HEK293T (cell line): ENCODE measurements at regions not wholly inside any gene's neighbourhood (a gene's known extent, or its start where the extent isn't known, plus 50 kb on each side); places are given as distances from the start of the nearest gene placed in this dataset.

Experiments used
- ELF4 ChIP-seq: fragments of 450-650 bp; IDR thresholded peaks from 2 replicates; pipeline ENCODE4 v1.6.1; 2017; ENCODE audit warnings: antibody characterized with exemption
- FOXK2 ChIP-seq: fragments of 450-650 bp; IDR thresholded peaks from 2 replicates; pipeline ENCODE4 v1.6.1; 2016; ENCODE audit warnings: mild to moderate bottlenecking
- SP1 ChIP-seq: fragments of 450-650 bp; IDR thresholded peaks from 2 replicates; pipeline ENCODE4 v1.6.1; 2017
- TF ChIP-seq, protein P1 (sequence below): fragments of 450-650 bp; IDR thresholded peaks from 2 replicates; pipeline ENCODE4 v1.6.1; 2016

DNA sequence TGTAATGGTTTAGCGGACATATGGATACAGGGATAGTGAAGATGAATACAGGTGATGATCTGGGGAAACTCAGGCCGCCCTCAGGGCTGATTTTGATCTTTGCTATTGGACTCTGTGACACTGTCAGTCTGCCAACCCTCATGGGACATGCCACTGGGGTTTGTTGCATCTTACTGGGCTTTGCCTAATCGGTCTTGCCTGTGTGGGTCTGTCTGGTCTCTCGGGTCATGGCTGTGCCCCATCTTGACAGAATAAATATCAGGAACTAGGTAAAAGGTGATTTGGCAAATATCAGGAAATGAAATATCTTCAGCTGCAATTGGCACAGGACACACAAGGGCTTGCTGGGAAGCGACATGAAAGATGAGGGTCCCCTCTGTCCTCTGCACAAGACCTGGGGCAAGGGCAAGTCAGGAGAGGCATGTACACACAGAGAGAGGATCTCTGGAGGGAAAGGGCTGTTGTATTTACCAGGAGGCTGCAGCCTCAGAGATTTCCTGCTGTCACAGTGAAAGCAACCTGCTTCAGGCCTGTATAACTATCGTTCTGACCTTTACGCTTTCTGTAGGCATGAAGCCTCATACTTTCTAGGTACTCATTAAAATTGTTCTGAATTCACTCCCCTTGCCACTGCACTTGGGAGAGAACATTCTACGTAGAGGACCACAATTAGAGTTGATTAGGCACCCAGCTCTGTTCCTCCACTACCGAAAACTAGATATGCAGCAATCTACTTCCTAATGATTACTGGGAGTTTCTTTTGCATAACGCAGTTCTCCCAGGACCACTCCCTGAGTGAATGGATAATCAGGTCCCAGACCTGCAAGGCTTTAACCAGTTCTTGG lies 52.0 kb upstream of the GADD45A start:
- TF ChIP-seq FOXK2 (no peak), SP1 (no peak), ELF4 (no peak)
- TF ChIP-seq, protein P1, sequence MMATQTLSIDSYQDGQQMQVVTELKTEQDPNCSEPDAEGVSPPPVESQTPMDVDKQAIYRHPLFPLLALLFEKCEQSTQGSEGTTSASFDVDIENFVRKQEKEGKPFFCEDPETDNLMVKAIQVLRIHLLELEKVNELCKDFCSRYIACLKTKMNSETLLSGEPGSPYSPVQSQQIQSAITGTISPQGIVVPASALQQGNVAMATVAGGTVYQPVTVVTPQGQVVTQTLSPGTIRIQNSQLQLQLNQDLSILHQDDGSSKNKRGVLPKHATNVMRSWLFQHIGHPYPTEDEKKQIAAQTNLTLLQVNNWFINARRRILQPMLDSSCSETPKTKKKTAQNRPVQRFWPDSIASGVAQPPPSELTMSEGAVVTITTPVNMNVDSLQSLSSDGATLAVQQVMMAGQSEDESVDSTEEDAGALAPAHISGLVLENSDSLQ = no peak
